ENCODE measurements at regions not wholly inside any gene's neighbourhood (a gene's known extent, or its start where the extent isn't known, plus 50 kb on each side); places are given as distances from the start of the nearest gene placed in this dataset.

DNA sequence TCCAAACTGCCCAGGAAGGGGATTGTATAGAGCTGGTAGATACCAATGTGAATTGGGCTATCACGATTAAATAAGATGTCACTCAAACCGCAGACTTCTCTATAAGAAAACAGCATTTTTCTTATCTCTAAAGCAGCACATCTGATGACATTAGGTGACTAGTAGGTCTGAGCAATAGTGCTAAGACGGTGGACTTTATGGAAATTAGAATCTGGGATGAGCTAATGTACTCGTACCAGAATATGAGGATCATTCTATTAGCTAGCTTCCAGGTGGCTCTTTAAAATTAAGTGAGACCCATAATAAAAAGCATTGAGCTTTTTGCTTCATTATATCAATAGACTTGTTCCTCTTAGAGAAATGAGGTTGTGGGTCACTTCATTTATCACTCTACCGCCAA lies 130.0 kb upstream of the MC4R start:
- no peak overlapping the region for H3K27ac ChIP-seq
- H3K4me3 ChIP-seq (ENCODE audit: low read depth, low read length), result no peak overlapping the region
- in situ Hi-C loops (cut with HindIII; ENCODE audit: low pct_ligation_motif_present, low sequenced_read_pairs), result no loop called here
- no peaks in the 10 kb centered on the region for H3K36me3 ChIP-seq (replicated peaks)
- TF ChIP-seq, protein P1, sequence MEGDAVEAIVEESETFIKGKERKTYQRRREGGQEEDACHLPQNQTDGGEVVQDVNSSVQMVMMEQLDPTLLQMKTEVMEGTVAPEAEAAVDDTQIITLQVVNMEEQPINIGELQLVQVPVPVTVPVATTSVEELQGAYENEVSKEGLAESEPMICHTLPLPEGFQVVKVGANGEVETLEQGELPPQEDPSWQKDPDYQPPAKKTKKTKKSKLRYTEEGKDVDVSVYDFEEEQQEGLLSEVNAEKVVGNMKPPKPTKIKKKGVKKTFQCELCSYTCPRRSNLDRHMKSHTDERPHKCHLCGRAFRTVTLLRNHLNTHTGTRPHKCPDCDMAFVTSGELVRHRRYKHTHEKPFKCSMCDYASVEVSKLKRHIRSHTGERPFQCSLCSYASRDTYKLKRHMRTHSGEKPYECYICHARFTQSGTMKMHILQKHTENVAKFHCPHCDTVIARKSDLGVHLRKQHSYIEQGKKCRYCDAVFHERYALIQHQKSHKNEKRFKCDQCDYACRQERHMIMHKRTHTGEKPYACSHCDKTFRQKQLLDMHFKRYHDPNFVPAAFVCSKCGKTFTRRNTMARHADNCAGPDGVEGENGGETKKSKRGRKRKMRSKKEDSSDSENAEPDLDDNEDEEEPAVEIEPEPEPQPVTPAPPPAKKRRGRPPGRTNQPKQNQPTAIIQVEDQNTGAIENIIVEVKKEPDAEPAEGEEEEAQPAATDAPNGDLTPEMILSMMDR (IDR thresholded peaks at IDR 0.05; ENCODE audit: low read depth, low read length, missing control alignments), result no peak
- H3K27me3 ChIP-seq (replicated peaks), result no peaks in the 10 kb centered on the region
- no peak for DNase-seq

GRCh38 chr18:60503199-60503598 lies 130.6 kb upstream of the MC4R start:
- H3K4me3 ChIP-seq (ENCODE audit: low read depth, low read length), result no peak overlapping the region
- in situ Hi-C loops (cut with HindIII; ENCODE audit: low pct_ligation_motif_present, low sequenced_read_pairs), result no loop called here
- H3K27me3 ChIP-seq (replicated peaks), result no peaks in the 10 kb centered on the region
- H3K36me3 ChIP-seq (replicated peaks), result no peaks in the 10 kb centered on the region
- no peak for DNase-seq
- no peak overlapping the region for H3K27ac ChIP-seq
- TF ChIP-seq, protein P1 (IDR thresholded peaks at IDR 0.05; ENCODE audit: low read depth, low read length, missing control alignments), result no peak

GRCh38 chr18:60506190-60506589 lies 133.6 kb upstream of the MC4R start:
- in situ Hi-C loops (cut with HindIII; ENCODE audit: low pct_ligation_motif_present, low sequenced_read_pairs), result no loop called here
- TF ChIP-seq, protein P1 (IDR thresholded peaks at IDR 0.05; ENCODE audit: low read depth, low read length, missing control alignments), result no peak
- Histone ChIP-seq H3K36me3 (replicated peaks) (no peaks in the 10 kb centered on the region), H3K27me3 (replicated peaks) (no peaks in the 10 kb centered on the region), H3K27ac (no peak overlapping the region), H3K4me3 (ENCODE audit: low read depth, low read length) (no peak overlapping the region)
- no peak for DNase-seq

GRCh38 chr18:60506682-60507081 lies 134.1 kb upstream of the MC4R start:
- no peak overlapping the region for H3K27ac ChIP-seq
- H3K27me3 ChIP-seq (replicated peaks), result no peaks in the 10 kb centered on the region
- no peaks in the 10 kb centered on the region for H3K36me3 ChIP-seq (replicated peaks)
- no peak overlapping the region for H3K4me3 ChIP-seq (ENCODE audit: low read depth, low read length)
- no peak for DNase-seq
- TF ChIP-seq, protein P1 (IDR thresholded peaks at IDR 0.05; ENCODE audit: low read depth, low read length, missing control alignments), result no peak
- in situ Hi-C loops (cut with HindIII; ENCODE audit: low pct_ligation_motif_present, low sequenced_read_pairs), result no loop called here

DNA sequence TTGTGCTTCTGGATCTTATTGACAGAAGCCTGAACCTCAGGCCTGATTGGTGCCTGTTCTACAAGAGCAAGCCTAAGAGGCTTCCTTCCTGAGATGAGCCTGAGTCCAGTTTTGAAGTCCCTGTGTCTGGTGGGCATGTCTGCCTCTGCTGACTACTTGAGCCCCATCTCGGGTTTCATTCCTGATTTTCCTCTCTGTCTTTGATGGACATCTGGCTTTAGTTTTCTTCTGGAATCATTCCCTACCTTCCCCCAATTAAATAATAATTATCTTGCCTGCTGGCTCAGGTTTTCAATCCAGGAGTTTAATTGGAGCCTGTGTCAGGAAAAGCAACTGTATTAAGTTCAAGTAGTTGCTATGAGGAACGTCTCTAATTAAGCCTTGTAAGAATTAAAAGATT lies 135.5 kb upstream of the MC4R start:
- Histone ChIP-seq H3K4me3 (ENCODE audit: low read depth, low read length) (no peak overlapping the region), H3K27ac (no peak overlapping the region), H3K27me3 (replicated peaks) (no peaks in the 10 kb centered on the region), H3K36me3 (replicated peaks) (no peaks in the 10 kb centered on the region)
- TF ChIP-seq, protein P1 (IDR thresholded peaks at IDR 0.05; ENCODE audit: low read depth, low read length, missing control alignments), result no peak
- in situ Hi-C loops (cut with HindIII; ENCODE audit: low pct_ligation_motif_present, low sequenced_read_pairs), result no loop called here
- DNase-seq, result no peak

DNA sequence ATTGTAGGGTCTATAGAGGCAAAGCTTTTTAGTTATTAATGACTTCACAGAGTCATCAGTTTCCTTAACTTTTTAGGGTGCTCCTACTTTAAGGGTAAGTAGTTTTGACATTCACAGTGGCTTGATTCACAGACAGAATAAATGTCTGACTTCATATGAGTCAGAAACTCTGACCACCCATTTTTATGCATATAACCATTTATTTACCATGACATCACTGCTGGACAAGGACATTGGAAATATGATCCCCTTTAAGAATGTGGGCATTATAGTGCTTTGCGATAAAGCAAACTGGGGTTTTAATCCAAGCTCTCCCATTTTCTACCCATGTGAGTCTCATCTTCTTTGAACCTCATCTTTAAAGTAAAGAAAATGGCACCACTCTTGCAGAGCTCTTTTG lies 162.0 kb upstream of the MC4R start:
- DNase-seq, result peak; percentile 41

More for the DNA sequence above, 162.0 kb upstream of the MC4R start:
- in situ Hi-C loops (cut with HindIII; ENCODE audit: low pct_ligation_motif_present, low sequenced_read_pairs), result no loop called here
- no peaks in the 10 kb centered on the region for H3K36me3 ChIP-seq (replicated peaks)
- H3K27ac ChIP-seq, result peak overlapping the region; percentile 51
- H3K27me3 ChIP-seq (replicated peaks), result no peaks in the 10 kb centered on the region
- TF ChIP-seq, protein P1 (IDR thresholded peaks at IDR 0.05; ENCODE audit: low read depth, low read length, missing control alignments), result no peak
- H3K4me3 ChIP-seq (ENCODE audit: low read depth, low read length), result no peak overlapping the region
